GM12865 (cell line): ENCODE measurements at regions not wholly inside any gene's neighbourhood (a gene's known extent, or its start where the extent isn't known, plus 50 kb on each side); places are given as distances from the start of the nearest gene placed in this dataset.
"Not testable (repeated sequence)": the region's sequence is repeated elsewhere in the genome, so short reads cannot be mapped to it uniquely, and the experiment has no call there.

Experiments
- DNase-seq: peaks from one replicate; pipeline ENCODE4 v3.0.0; 2010; ENCODE audit warnings: low read depth
- H3K4me3 ChIP-seq: 2 replicates; pipeline ENCODE4 v1.5.1; 2011; ENCODE audit warnings: mild to moderate bottlenecking, low read depth, low read length, control low read depth
- TF ChIP-seq, protein P1 (sequence below): IDR thresholded peaks from 2 replicates; pipeline ENCODE4 v1.5.1; 2011; ENCODE audit warnings: low read length, control low read depth, low read depth, inconsistent platforms; ENCODE audit not compliant: insufficient read depth; ENCODE audit errors: missing control alignments

DNA sequence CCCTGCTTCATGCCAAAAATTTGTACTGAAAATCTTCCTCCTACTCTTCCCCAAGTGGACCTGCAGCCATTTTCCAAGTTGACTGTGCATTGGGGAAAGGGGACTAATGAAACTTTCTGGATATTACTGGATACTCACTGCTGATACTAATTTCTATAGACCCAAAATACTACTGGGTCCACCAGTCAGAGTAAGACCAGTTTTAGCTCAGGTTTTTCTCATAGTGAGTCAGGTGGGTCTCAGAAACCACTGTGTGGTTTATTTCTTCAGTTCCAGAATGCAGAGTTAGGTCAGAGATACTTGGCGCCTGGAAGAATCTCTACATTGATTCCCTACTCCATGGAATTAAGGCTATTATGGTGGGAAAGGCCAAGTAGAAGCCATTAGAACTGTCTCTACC lies 274.8 kb upstream of the SYNCRIP start:
- DNase-seq = no peak

DNA sequence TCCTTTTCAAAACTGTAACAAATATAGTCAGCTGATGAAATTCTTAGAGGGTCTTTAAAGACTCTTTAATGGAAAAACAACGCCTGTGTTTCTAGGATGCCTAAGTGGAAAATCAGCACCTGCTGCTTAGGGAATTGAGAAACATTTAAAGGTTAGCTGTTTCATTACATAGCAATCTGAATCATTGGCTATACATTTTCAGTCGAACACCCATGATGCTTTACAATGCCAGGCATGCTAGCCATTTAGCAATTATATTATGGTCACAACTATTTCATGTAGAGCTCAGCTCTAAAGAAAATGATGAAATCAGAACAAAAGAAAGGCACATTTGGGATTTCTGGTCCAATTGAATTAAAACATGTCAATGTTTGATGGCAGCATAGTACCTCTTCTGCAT lies 270.3 kb upstream of the SYNCRIP start:
- H3K4me3 ChIP-seq = no peak overlapping the region
- DNase-seq = no peak
- TF ChIP-seq, protein P1, sequence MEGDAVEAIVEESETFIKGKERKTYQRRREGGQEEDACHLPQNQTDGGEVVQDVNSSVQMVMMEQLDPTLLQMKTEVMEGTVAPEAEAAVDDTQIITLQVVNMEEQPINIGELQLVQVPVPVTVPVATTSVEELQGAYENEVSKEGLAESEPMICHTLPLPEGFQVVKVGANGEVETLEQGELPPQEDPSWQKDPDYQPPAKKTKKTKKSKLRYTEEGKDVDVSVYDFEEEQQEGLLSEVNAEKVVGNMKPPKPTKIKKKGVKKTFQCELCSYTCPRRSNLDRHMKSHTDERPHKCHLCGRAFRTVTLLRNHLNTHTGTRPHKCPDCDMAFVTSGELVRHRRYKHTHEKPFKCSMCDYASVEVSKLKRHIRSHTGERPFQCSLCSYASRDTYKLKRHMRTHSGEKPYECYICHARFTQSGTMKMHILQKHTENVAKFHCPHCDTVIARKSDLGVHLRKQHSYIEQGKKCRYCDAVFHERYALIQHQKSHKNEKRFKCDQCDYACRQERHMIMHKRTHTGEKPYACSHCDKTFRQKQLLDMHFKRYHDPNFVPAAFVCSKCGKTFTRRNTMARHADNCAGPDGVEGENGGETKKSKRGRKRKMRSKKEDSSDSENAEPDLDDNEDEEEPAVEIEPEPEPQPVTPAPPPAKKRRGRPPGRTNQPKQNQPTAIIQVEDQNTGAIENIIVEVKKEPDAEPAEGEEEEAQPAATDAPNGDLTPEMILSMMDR = no peak

More for the DNA sequence above, 274.8 kb upstream of the SYNCRIP start:
- no peak overlapping the region for H3K4me3 ChIP-seq
- TF ChIP-seq, protein P1 = no peak

DNA sequence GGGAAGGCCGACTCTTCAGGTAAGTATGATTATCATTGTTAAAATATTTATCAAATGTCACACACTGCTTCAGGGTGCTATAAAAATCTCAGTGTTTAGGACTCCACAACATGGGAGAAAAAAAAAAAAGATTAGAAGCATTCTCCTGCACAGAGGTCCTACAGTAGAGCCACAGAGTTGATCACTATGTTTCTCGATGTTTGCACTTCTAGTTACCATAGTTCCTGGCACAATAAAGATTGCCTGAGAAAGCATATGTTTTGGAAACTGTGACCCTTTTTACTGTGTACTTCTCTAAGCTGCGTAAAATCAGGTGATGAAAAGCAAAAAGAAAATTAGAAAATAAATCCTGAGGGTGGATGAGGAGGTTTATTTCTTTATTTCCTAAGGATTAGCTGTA lies 269.9 kb upstream of the SYNCRIP start:
- TF ChIP-seq, protein P1 = no peak
- no peak for DNase-seq
- no peak overlapping the region for H3K4me3 ChIP-seq

- no peak overlapping the region for H3K4me3 ChIP-seq
- DNase-seq = no peak
- TF ChIP-seq, protein P1 = no peak
Measured at GRCh38 chr6:85911067-85911466, 268.4 kb upstream of the SYNCRIP start.

GRCh38 chr6:85908120-85908519 lies 265.4 kb upstream of the SYNCRIP start:
- H3K4me3 ChIP-seq, DNase-seq: not testable (repeated sequence)

DNA sequence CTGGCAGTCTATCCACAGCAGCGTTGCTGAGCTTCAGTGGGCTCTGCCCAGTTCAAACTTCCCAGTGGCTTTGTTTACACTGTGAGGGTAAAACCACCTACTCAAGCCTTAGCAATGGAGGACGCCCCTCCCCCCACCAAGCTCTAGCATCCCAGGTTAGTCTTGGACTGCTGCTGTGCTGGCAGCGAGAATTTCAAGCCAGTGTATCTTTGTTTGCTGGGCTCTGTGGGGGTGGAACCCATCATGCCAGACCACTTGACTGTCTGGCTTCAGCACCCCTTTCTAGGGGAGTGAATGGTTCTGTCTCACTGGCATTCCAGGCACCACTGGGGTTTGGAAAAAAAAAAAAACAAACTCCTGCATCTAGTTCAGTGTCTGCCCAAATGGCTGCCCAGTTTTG lies 249.7 kb upstream of the SYNCRIP start:
- H3K4me3 ChIP-seq = no peak overlapping the region
- DNase-seq = no peak
- TF ChIP-seq, protein P1 = no peak

DNA sequence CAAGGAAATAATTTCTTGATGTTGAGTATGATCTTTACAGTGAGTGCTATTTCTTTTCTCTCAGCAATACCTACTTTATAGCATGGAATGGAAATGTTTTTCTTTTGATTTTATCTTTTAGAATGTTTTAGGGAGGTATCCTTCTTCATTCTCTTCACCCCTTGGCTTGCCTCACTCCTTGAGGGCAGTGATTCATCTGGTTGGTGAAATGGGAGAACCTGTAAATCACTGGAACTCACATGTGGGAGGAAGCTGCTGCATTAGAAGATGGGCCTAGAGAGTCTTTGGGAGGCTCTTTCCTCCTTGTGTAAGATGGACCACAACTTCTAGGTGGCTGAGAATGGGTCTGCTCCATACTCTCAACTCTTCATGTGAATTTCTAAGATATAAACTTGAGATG lies 244.8 kb upstream of the SYNCRIP start:
- H3K4me3 ChIP-seq = no peak overlapping the region
- no peak for DNase-seq
- TF ChIP-seq, protein P1 = no peak

DNA sequence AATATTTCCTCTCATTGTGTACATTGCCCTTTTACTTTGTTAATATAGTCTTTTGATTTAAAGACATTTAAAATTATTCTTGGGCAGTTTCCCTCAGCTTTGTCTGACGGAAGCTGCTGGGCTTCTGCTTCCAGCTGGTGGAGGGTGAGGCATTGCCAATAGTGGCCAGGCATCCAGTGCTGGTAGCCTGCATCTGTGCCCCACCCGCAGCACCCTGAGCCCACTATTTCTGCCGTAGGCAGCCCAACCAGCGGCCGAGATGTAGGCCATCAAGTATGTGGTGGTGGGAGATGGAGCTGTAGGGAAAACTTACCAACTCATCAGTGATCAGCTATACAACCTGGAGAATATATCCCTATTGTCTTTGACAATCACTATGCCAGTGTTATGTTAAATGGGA lies 226.0 kb upstream of the SYNCRIP start:
- no peak overlapping the region for H3K4me3 ChIP-seq
- no peak for DNase-seq
- TF ChIP-seq, protein P1 = no peak
